Cardiac muscle cell (in vitro differentiated cells and primary cell): ENCODE measurements at regions not wholly inside any gene's neighbourhood (a gene's known extent, or its start where the extent isn't known, plus 50 kb on each side); places are given as distances from the start of the nearest gene placed in this dataset.

Experiments
- DNase-seq, 2 donors: peaks; one replicate each; pipeline versions ENCODE4 v3.0.0 to v3.0.0-alpha.2; 2010 to 2017; ENCODE audit warnings: low read depth in 1 of 2, low spot score in 1 of 2
- H3K27ac ChIP-seq: fragments of 200-600 bp; sonication (generic); 2 replicates; pipeline ENCODE4 v1.5.1; 2016
- H3K27me3 ChIP-seq: fragments of 200-600 bp; sonication (generic); 2 replicates; pipeline ENCODE4 v1.6.0; 2016; ENCODE audit warnings: control low read depth
- H3K36me3 ChIP-seq: fragments of 200-600 bp; sonication (generic); 2 replicates; pipeline ENCODE4 v1.5.1; 2016; ENCODE audit warnings: control low read depth
- H3K4me1 ChIP-seq: fragments of 200-600 bp; sonication (generic); 2 replicates; pipeline ENCODE4 v1.8.1; 2017; ENCODE audit warnings: low read depth, mild to moderate bottlenecking, mixed run types
- H3K4me3 ChIP-seq: fragments of 200-600 bp; sonication (generic); 2 replicates; pipeline ENCODE4 v1.5.1; 2016; ENCODE audit warnings: mild to moderate bottlenecking
- H3K9me3 ChIP-seq: fragments of 200-600 bp; sonication (generic); 2 replicates; pipeline ENCODE4 v1.5.1; 2017; ENCODE audit warnings: low read depth, mild to moderate bottlenecking, control low read depth
- CTCF ChIP-seq: IDR thresholded peaks from 2 replicates; pipeline ENCODE4 v1.5.1; 2012; ENCODE audit warnings: low read depth, mild to moderate bottlenecking, low read length

- H3K4me3 ChIP-seq, result no peak overlapping the region
- H3K4me1 ChIP-seq, result no peaks in the 10 kb centered on the region
- H3K36me3 ChIP-seq, result no peaks in the 10 kb centered on the region
- DNase-seq, result no peak
- TF ChIP-seq CTCF, result no peak
- H3K9me3 ChIP-seq, result no peaks in the 10 kb centered on the region
- no peaks in the 10 kb centered on the region for H3K27me3 ChIP-seq
- H3K27ac ChIP-seq, result no peak overlapping the region
These were observed 147.0 kb downstream of the MAFB start for GRCh38 chr20:40542065-40542464.

GRCh38 chr20:40540166-40540565 is 148.9 kb downstream of the MAFB start:
- Histone ChIP-seq H3K36me3 (no peaks in the 10 kb centered on the region), H3K4me3 (no peak overlapping the region), H3K27me3 (no peaks in the 10 kb centered on the region), H3K27ac (no peak overlapping the region), H3K9me3 (no peaks in the 10 kb centered on the region), H3K4me1 (no peaks in the 10 kb centered on the region)
- DNase-seq, result no peak
- no peak for TF ChIP-seq CTCF

- Histone ChIP-seq H3K9me3 (no peaks in the 10 kb centered on the region), H3K36me3 (no peaks in the 10 kb centered on the region), H3K27me3 (no peaks in the 10 kb centered on the region), H3K4me3 (no peak overlapping the region), H3K4me1 (no peaks in the 10 kb centered on the region), H3K27ac (no peak overlapping the region)
- TF ChIP-seq CTCF, result no peak
- DNase-seq, result no peak
These were observed 150.9 kb downstream of the MAFB start for GRCh38 chr20:40538131-40538530.

- Histone ChIP-seq H3K36me3 (no peaks in the 10 kb centered on the region), H3K27ac (no peak overlapping the region), H3K27me3 (no peaks in the 10 kb centered on the region), H3K9me3 (no peaks in the 10 kb centered on the region), H3K4me1 (no peaks in the 10 kb centered on the region), H3K4me3 (no peak overlapping the region)
- no peak for DNase-seq
- TF ChIP-seq CTCF, result no peak
These were observed 152.2 kb downstream of the MAFB start for GRCh38 chr20:40536808-40537207.

GRCh38 chr20:40535816-40536215 is 153.2 kb downstream of the MAFB start:
- peak in 1 of 2 donors; percentile 57 for DNase-seq
- H3K27me3 ChIP-seq, result no peaks in the 10 kb centered on the region
- H3K4me3 ChIP-seq, result no peak overlapping the region
- no peak for TF ChIP-seq CTCF
- H3K36me3 ChIP-seq, result no peaks in the 10 kb centered on the region
- H3K9me3 ChIP-seq, result no peaks in the 10 kb centered on the region
- H3K27ac ChIP-seq, result no peak overlapping the region
- no peaks in the 10 kb centered on the region for H3K4me1 ChIP-seq

GRCh38 chr20:40532103-40532502 is 156.9 kb downstream of the MAFB start:
- Histone ChIP-seq H3K27ac (no peak overlapping the region), H3K4me1 (no peaks in the 10 kb centered on the region), H3K9me3 (no peaks in the 10 kb centered on the region), H3K27me3 (no peaks in the 10 kb centered on the region), H3K36me3 (no peaks in the 10 kb centered on the region), H3K4me3 (no peak overlapping the region)
- peak in 1 of 2 donors; percentile 29 for DNase-seq
- TF ChIP-seq CTCF, result peak; percentile 37
